Trophoblast cell (in vitro differentiated cells and primary cell): ENCODE measurements at regions not wholly inside any gene's neighbourhood (a gene's known extent, or its start where the extent isn't known, plus 50 kb on each side); places are given as distances from the start of the nearest gene placed in this dataset.

Experiments used
- DNase-seq, 2 donors: peaks; one replicate each; pipeline ENCODE4 v3.0.0-alpha.2; 2016
- H2AFZ ChIP-seq: 2 replicates; pipeline ENCODE4 v1.6.1; 2013; ENCODE audit warnings: low read length, moderate library complexity, mild to moderate bottlenecking; ENCODE audit not compliant: insufficient read depth, poor library complexity
- H2AK5ac ChIP-seq: 2 replicates; pipeline ENCODE4 v1.6.1; 2013; ENCODE audit warnings: mild to moderate bottlenecking, low read length
- H2BK120ac ChIP-seq: 2 replicates; pipeline ENCODE4 v1.6.1; 2013; ENCODE audit warnings: low read length, mild to moderate bottlenecking, moderate library complexity; ENCODE audit not compliant: insufficient read depth, poor library complexity
- H2BK12ac ChIP-seq: 2 replicates; pipeline ENCODE4 v1.6.1; 2013; ENCODE audit warnings: mild to moderate bottlenecking, low read length, moderate library complexity
- H2BK5ac ChIP-seq: 2 replicates; pipeline ENCODE4 v1.6.1; 2013; ENCODE audit warnings: low read length, low read depth, moderate library complexity, mild to moderate bottlenecking; ENCODE audit not compliant: poor library complexity
- H3K14ac ChIP-seq: 2 replicates; pipeline ENCODE4 v1.6.1; 2013; ENCODE audit warnings: mild to moderate bottlenecking, low read length
- H3K18ac ChIP-seq: 2 replicates; pipeline ENCODE4 v1.6.1; 2013; ENCODE audit warnings: mild to moderate bottlenecking, low read length
- H3K23ac ChIP-seq: 2 replicates; pipeline ENCODE4 v1.6.1; 2013; ENCODE audit warnings: low read length
- H3K27ac ChIP-seq: 2 replicates; pipeline ENCODE4 v1.5.1; 2013; ENCODE audit warnings: low read depth, mild to moderate bottlenecking, inconsistent platforms, low read length, moderate library complexity
- H3K27me3 ChIP-seq: 2 replicates; pipeline ENCODE4 v1.6.1; 2013; ENCODE audit warnings: inconsistent platforms, mild to moderate bottlenecking, low read length, moderate library complexity; ENCODE audit not compliant: insufficient read depth
- H3K36me3 ChIP-seq, 2 experiments: 1 replicate in 1 of 2; 2 replicates in 1 of 2; pipeline ENCODE4 v1.6.1; 2013; ENCODE audit warnings: low read length in 2 of 2, mild to moderate bottlenecking in 2 of 2, moderate library complexity in 1 of 2; ENCODE audit not compliant: insufficient read depth in 2 of 2, control insufficient read depth in 1 of 2
- H3K4ac ChIP-seq: 2 replicates; pipeline ENCODE4 v1.6.1; 2013; ENCODE audit warnings: low read depth, mild to moderate bottlenecking, low read length, moderate library complexity
- H3K4me1 ChIP-seq, 2 experiments: 1 replicate in 1 of 2; 2 replicates in 1 of 2; pipeline ENCODE4 v1.6.1; 2013; ENCODE audit warnings: low read length in 2 of 2, mild to moderate bottlenecking in 2 of 2, moderate library complexity in 1 of 2; ENCODE audit not compliant: insufficient read depth in 2 of 2, control insufficient read depth in 1 of 2
- H3K4me2 ChIP-seq: 2 replicates; pipeline ENCODE4 v1.6.1; 2013; ENCODE audit warnings: inconsistent platforms, mild to moderate bottlenecking, low read length, moderate library complexity
- H3K4me3 ChIP-seq: 2 replicates; pipeline ENCODE4 v1.5.1; 2013; ENCODE audit warnings: mild to moderate bottlenecking, low read depth, low read length, inconsistent platforms
- H3K79me1 ChIP-seq: one replicate; pipeline ENCODE4 v1.6.1; 2013; ENCODE audit warnings: low read length
- H3K79me2 ChIP-seq: 2 replicates; pipeline ENCODE4 v1.6.1; 2013; ENCODE audit warnings: low read length, mild to moderate bottlenecking; ENCODE audit not compliant: control insufficient read depth, insufficient read depth, poor library complexity
- H3K9ac ChIP-seq: 2 replicates; pipeline ENCODE4 v1.6.1; 2013; ENCODE audit warnings: mild to moderate bottlenecking, low read length
- H3K9me3 ChIP-seq: 2 replicates; pipeline ENCODE4 v1.6.1; 2013; ENCODE audit warnings: low read depth, mild to moderate bottlenecking, control low read depth, inconsistent platforms, low read length; ENCODE audit not compliant: insufficient read depth
- H4K12ac ChIP-seq: 2 replicates; pipeline ENCODE4 v1.6.1; 2013; ENCODE audit warnings: low read depth, mild to moderate bottlenecking, low read length, moderate library complexity
- H4K8ac ChIP-seq: 2 replicates; pipeline ENCODE4 v1.6.1; 2013; ENCODE audit warnings: low read depth, mild to moderate bottlenecking, low read length, moderate library complexity
- H4K91ac ChIP-seq: one replicate; pipeline ENCODE4 v1.6.1; 2013; ENCODE audit warnings: low read depth, mild to moderate bottlenecking, low read length, moderate library complexity
- WGBS: extraction: QIAGEN DNeasy Blood & Tissue Kit; methylation state at CpG from one replicate; pipeline ENCODE4 v1.1.7; 2013; ENCODE audit warnings: missing lambda C conversion rate; ENCODE audit not compliant: insufficient read length, insufficient coverage; ENCODE audit errors: extremely low coverage; 5-methylcytosine and 5-hydroxymethylcytosine counted together

- no peak overlapping the region for H3K18ac ChIP-seq
- H4K8ac ChIP-seq: no peak overlapping the region
- no peaks in the 10 kb centered on the region for H3K9me3 ChIP-seq
- no peak overlapping the region for H3K4me3 ChIP-seq
- H3K4me1 ChIP-seq: peaks cover 12 to 34% of the 10 kb centered on the region in 2 experiments
- no CpG with 5 or more reads among the region's 41 CpGs for WGBS
- no peak overlapping the region for H3K23ac ChIP-seq
- no peak overlapping the region for H2AFZ ChIP-seq
- H4K91ac ChIP-seq: peak overlapping the region; percentile 28
- no peak overlapping the region for H3K27ac ChIP-seq
- no peak overlapping the region for H2BK120ac ChIP-seq
- no peak overlapping the region for H2BK5ac ChIP-seq
- H4K12ac ChIP-seq: no peak overlapping the region
- no peak overlapping the region for H2BK12ac ChIP-seq
- no peak overlapping the region for H3K14ac ChIP-seq
- H3K36me3 ChIP-seq: no peaks in the 10 kb centered on the region
- no peaks in the 10 kb centered on the region for H3K79me2 ChIP-seq
- DNase-seq: peak; percentile 90
- H2AK5ac ChIP-seq: no peak overlapping the region
- no peak overlapping the region for H3K9ac ChIP-seq
- H3K4me2 ChIP-seq: peak overlapping the region; percentile 47
- H3K27me3 ChIP-seq: peaks cover 8% of the 10 kb centered on the region
- no peak overlapping the region for H3K4ac ChIP-seq
- H3K79me1 ChIP-seq: peaks cover 18% of the 10 kb centered on the region
Observed at GRCh38 chrX:40174001-40174853, 76.5 kb upstream of the BCOR start.

GRCh38 chrX:40173143-40174000 lies 75.6 kb upstream of the BCOR start:
- no peak overlapping the region for H2BK5ac ChIP-seq
- no CpG with 5 or more reads among the region's 17 CpGs for WGBS
- H3K4me3 ChIP-seq: no peak overlapping the region
- H3K36me3 ChIP-seq: no peaks in the 10 kb centered on the region
- no peak overlapping the region for H4K12ac ChIP-seq
- H3K14ac ChIP-seq: no peak overlapping the region
- H3K9ac ChIP-seq: no peak overlapping the region
- H3K4ac ChIP-seq: no peak overlapping the region
- no peak overlapping the region for H3K27ac ChIP-seq
- DNase-seq: no peak
- peaks cover 12 to 39% of the 10 kb centered on the region in 2 experiments for H3K4me1 ChIP-seq
- H4K8ac ChIP-seq: no peak overlapping the region
- H3K23ac ChIP-seq: no peak overlapping the region
- H2AFZ ChIP-seq: peak overlapping the region; percentile 31
- H3K79me1 ChIP-seq: peaks cover 18% of the 10 kb centered on the region
- no peaks in the 10 kb centered on the region for H3K79me2 ChIP-seq
- no peak overlapping the region for H3K4me2 ChIP-seq
- H2BK12ac ChIP-seq: no peak overlapping the region
- no peak overlapping the region for H2AK5ac ChIP-seq
- H3K27me3 ChIP-seq: peaks cover 10% of the 10 kb centered on the region
- H2BK120ac ChIP-seq: no peak overlapping the region
- H3K18ac ChIP-seq: no peak overlapping the region
- no peaks in the 10 kb centered on the region for H3K9me3 ChIP-seq
- no peak overlapping the region for H4K91ac ChIP-seq

GRCh38 chrX:40172401-40173142 lies 74.8 kb upstream of the BCOR start:
- peaks cover 20 to 47% of the 10 kb centered on the region in 2 experiments for H3K4me1 ChIP-seq
- H3K4ac ChIP-seq: no peak overlapping the region
- no peak overlapping the region for H2BK120ac ChIP-seq
- H3K18ac ChIP-seq: no peak overlapping the region
- no peak overlapping the region for H4K12ac ChIP-seq
- H3K9me3 ChIP-seq: no peaks in the 10 kb centered on the region
- no CpG with 5 or more reads among the region's 60 CpGs for WGBS
- H3K14ac ChIP-seq: no peak overlapping the region
- H3K4me3 ChIP-seq: no peak overlapping the region
- H3K27ac ChIP-seq: no peak overlapping the region
- DNase-seq: peak; percentile 47 to 59
- H3K79me2 ChIP-seq: no peaks in the 10 kb centered on the region
- no peak overlapping the region for H4K91ac ChIP-seq
- H3K9ac ChIP-seq: no peak overlapping the region
- no peak overlapping the region for H2BK5ac ChIP-seq
- H3K27me3 ChIP-seq: peaks cover 17% of the 10 kb centered on the region
- peaks cover 18% of the 10 kb centered on the region for H3K79me1 ChIP-seq
- H3K4me2 ChIP-seq: peak overlapping the region; percentile 83
- no peak overlapping the region for H4K8ac ChIP-seq
- no peak overlapping the region for H2AFZ ChIP-seq
- H3K23ac ChIP-seq: no peak overlapping the region
- H2AK5ac ChIP-seq: no peak overlapping the region
- no peaks in the 10 kb centered on the region for H3K36me3 ChIP-seq
- no peak overlapping the region for H2BK12ac ChIP-seq
